DND-41 (cell line): ENCODE measurements at regions not wholly inside any gene's neighbourhood (a gene's known extent, or its start where the extent isn't known, plus 50 kb on each side); places are given as distances from the start of the nearest gene placed in this dataset.
"Not testable (repeated sequence)": the region's sequence is repeated elsewhere in the genome, so short reads cannot be mapped to it uniquely, and the experiment has no call there.

ENCODE experiments used
- ATAC-seq: fragments of 200-7000 bp; cut with Tn5 transposase; 3 replicates; pipeline ENCODE4 v1.9.1; 2021; ENCODE audit warnings: low read depth; ENCODE audit not compliant: insufficient read depth
- DNase-seq: peaks from one replicate; pipeline ENCODE4 v3.0.0-alpha.2; 2020
- H2AFZ ChIP-seq: 2 replicates; pipeline ENCODE4 v1.6.0; 2012; ENCODE audit warnings: low read depth, low read length
- H3K27ac ChIP-seq: 2 replicates; pipeline ENCODE4 v1.5.1; 2012; ENCODE audit warnings: low read length, inconsistent platforms
- H3K27me3 ChIP-seq: fragments of 200-600 bp; sonication (generic); 2 replicates; pipeline ENCODE4 v1.6.0; 2012; ENCODE audit warnings: low read length, mild to moderate bottlenecking, inconsistent platforms; ENCODE audit not compliant: insufficient read depth, poor library complexity
- H3K36me3 ChIP-seq: 2 replicates; pipeline ENCODE4 v1.5.1; 2012; ENCODE audit warnings: low read length, inconsistent platforms; ENCODE audit not compliant: insufficient read depth
- H3K4me1 ChIP-seq: 2 replicates; pipeline ENCODE4 v1.5.1; 2012; ENCODE audit warnings: mild to moderate bottlenecking, low read length; ENCODE audit not compliant: insufficient read depth
- H3K4me2 ChIP-seq: 2 replicates; pipeline ENCODE4 v1.6.0; 2012; ENCODE audit warnings: mild to moderate bottlenecking, moderate library complexity, low read length, inconsistent platforms; ENCODE audit not compliant: insufficient read depth
- H3K4me3 ChIP-seq, 2 experiments: fragments of 200-600 bp in 1 of 2; shearing (Covaris generic) in 1 of 2; 2 replicates each; pipeline ENCODE4 v1.5.1; 2012 to 2016; ENCODE audit warnings: inconsistent platforms in 2 of 2, low read length in 2 of 2, mild to moderate bottlenecking in 2 of 2, low read depth in 1 of 2, moderate library complexity in 1 of 2
- H3K79me2 ChIP-seq: 2 replicates; pipeline ENCODE4 v1.6.0; 2012; ENCODE audit warnings: low read length, inconsistent platforms; ENCODE audit not compliant: insufficient read depth
- H3K9ac ChIP-seq: 2 replicates; pipeline ENCODE4 v1.6.0; 2012; ENCODE audit warnings: low read depth, mild to moderate bottlenecking, inconsistent platforms, low read length, moderate library complexity
- H3K9me3 ChIP-seq: 2 replicates; pipeline ENCODE4 v1.5.1; 2012; ENCODE audit warnings: low read length, moderate library complexity, mild to moderate bottlenecking, inconsistent platforms; ENCODE audit not compliant: insufficient read depth, severe bottlenecking
- H4K20me1 ChIP-seq: 2 replicates; pipeline ENCODE4 v1.6.0; 2012; ENCODE audit warnings: low read length; ENCODE audit not compliant: insufficient read depth
- CTCF ChIP-seq: IDR thresholded peaks from 2 replicates; pipeline ENCODE4 v1.5.1; 2012; ENCODE audit warnings: borderline replicate concordance, low read length, moderate library complexity, mild to moderate bottlenecking; ENCODE audit not compliant: poor library complexity, severe bottlenecking; ENCODE audit errors: extremely low read depth
- EZH2 ChIP-seq: IDR thresholded peaks from 3 replicates; pipeline ENCODE4 v1.6.1; 2012; ENCODE audit warnings: borderline replicate concordance, low read depth, mild to moderate bottlenecking, moderate library complexity, low read length, inconsistent platforms; ENCODE audit not compliant: severe bottlenecking

DNA sequence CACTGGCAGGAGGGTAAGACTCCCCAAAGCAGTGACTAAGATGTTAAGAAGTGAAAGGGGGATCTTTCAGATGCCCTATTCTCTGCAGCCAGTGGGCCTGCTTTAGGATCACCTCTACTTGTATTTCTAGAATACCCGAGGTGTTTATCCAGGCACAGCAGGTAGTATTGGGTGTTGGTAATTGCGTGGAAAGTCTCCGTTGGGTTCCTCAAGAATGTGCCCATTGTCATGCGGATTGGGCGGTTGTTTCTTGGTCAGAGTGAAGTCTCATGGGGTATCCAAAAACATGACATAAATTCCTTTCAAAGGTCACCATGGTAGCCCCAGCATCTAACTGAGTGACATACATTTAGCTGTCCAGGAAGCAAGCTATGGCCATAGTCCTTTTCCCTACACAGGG is 308.8 kb downstream of the RPIA start:
- no peak overlapping the region for H3K27ac ChIP-seq
- H3K4me1 ChIP-seq: no peaks in the 10 kb centered on the region
- no peak overlapping the region for H2AFZ ChIP-seq
- no peak overlapping the region for H3K4me2 ChIP-seq
- no peak overlapping the region for H3K9ac ChIP-seq
- H3K36me3 ChIP-seq: no peaks in the 10 kb centered on the region
- no peak overlapping the region for H3K4me3 ChIP-seq
- DNase-seq (no peak), ATAC-seq (no peak)
- TF ChIP-seq EZH2 (no peak), CTCF (no peak)
- H3K27me3 ChIP-seq: no peaks in the 10 kb centered on the region
- no peaks in the 10 kb centered on the region for H4K20me1 ChIP-seq
- H3K9me3 ChIP-seq: no peaks in the 10 kb centered on the region
- H3K79me2 ChIP-seq: no peaks in the 10 kb centered on the region

- H4K20me1 ChIP-seq, DNase-seq, H3K4me2 ChIP-seq, H3K36me3 ChIP-seq, H3K4me3 ChIP-seq, H3K9me3 ChIP-seq, H3K4me1 ChIP-seq, H3K79me2 ChIP-seq, H3K27ac ChIP-seq, H3K27me3 ChIP-seq, ATAC-seq, H2AFZ ChIP-seq, H3K9ac ChIP-seq: not testable (repeated sequence)
Measured at GRCh38 chr2:89004238-89004637, 312.8 kb downstream of the RPIA start.

DNA sequence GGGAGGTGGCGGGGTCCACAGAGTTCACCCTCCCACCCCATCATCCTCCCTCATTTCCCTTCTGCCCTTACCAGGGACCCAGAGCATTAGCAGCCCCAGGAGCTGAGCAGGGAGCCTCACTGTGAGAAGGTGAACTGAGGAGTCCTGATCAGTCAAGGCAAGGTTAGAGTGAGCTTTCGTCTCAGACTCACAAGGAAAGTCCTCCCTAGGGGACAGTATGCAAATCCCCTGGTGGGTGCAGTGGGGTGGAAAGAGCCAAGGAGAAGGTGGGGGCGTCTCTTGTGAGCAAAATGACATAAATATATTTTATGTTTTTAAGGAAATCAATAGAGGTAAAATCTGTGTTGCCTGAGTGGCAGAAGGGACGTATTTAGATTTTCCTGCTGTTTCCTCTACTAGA is 329.1 kb downstream of the RPIA start:
- not testable (repeated sequence) for H4K20me1 ChIP-seq, H3K9me3 ChIP-seq, H3K4me1 ChIP-seq, H3K9ac ChIP-seq, H3K27me3 ChIP-seq, H2AFZ ChIP-seq, H3K36me3 ChIP-seq, H3K4me3 ChIP-seq, H3K4me2 ChIP-seq, H3K79me2 ChIP-seq, DNase-seq, ATAC-seq, H3K27ac ChIP-seq

DNA sequence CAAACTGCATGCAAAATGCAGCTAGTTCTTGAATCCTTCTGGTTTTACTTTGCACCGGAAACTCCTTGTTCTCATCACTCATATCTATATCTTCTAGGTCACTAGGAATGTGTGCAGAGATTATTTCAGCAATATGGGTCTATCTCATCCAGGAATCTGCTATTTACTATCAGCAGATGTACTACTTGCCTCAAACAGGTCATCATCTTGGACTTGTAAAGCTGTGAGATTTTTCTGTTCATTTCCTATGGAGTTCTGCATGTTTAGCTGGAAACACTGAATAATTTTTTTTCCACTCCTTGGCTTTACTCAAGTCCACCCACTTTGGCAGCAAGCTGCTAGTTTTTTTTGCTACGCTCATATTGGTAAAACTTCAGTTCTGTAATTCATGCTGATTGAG is 334.8 kb downstream of the RPIA start:
- H3K9ac ChIP-seq, H3K9me3 ChIP-seq, H3K4me2 ChIP-seq, H3K36me3 ChIP-seq, H3K27me3 ChIP-seq, ATAC-seq, H3K4me1 ChIP-seq, H3K79me2 ChIP-seq, H2AFZ ChIP-seq, H3K4me3 ChIP-seq, H3K27ac ChIP-seq, DNase-seq, H4K20me1 ChIP-seq: not testable (repeated sequence)

DNA sequence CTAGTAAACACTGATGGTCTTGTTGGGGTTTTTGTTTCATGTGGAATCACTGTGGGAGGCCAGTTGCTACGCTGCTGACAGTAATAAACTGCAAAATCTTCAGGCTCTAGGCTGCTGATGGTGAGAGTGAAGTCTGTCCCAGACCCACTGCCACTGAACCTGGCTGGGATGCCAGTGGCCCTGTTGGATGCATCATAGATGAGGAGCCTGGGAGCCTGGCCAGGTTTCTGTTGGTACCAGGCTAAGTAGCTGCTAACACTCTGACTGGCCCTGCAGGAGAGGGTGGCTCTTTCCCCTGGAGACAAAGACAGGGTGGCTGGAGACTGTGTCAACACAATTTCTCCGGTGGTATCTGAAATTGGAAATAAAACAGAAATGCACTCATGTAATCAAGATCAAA is 335.6 kb downstream of the RPIA start:
- ATAC-seq: not testable (repeated sequence)

GRCh38 chr2:89027536-89027935 is 336.1 kb downstream of the RPIA start:
- DNase-seq, H3K4me2 ChIP-seq, H3K4me1 ChIP-seq, H3K27ac ChIP-seq, H3K79me2 ChIP-seq, H2AFZ ChIP-seq, H4K20me1 ChIP-seq, H3K4me3 ChIP-seq, H3K9me3 ChIP-seq, ATAC-seq, H3K9ac ChIP-seq, H3K27me3 ChIP-seq, H3K36me3 ChIP-seq: not testable (repeated sequence)

More for the DNA sequence above, 335.6 kb downstream of the RPIA start:
- H4K20me1 ChIP-seq, H3K9ac ChIP-seq, H3K36me3 ChIP-seq, H3K79me2 ChIP-seq, H3K4me2 ChIP-seq, H3K4me1 ChIP-seq, H2AFZ ChIP-seq, H3K4me3 ChIP-seq, DNase-seq, H3K9me3 ChIP-seq, H3K27ac ChIP-seq, H3K27me3 ChIP-seq: not testable (repeated sequence)

DNA sequence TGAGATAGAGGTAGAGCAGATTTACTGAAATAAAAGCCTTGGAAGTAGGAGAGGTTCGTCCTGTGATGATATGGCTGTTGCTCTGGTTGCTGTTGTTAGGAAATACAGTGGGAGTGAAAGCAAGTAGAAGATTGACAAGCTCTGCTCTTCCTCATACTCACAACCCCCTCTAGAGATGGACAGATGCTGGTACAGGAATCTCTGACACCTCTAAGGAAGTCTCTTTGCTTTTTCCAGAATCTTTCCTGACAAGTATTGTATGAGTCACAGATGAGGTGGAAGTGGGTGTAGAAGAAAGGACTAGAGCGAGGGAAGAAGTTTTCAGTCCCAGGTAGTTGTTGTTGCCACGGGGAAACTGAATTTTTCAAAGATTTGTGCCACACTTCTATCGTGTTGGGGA is 337.8 kb downstream of the RPIA start:
- not testable (repeated sequence) for ATAC-seq, H3K36me3 ChIP-seq, DNase-seq, H3K27ac ChIP-seq, H3K79me2 ChIP-seq, H4K20me1 ChIP-seq, H3K4me3 ChIP-seq, H3K27me3 ChIP-seq, H3K4me1 ChIP-seq, H3K4me2 ChIP-seq, H3K9ac ChIP-seq, H2AFZ ChIP-seq, H3K9me3 ChIP-seq
